SK-N-SH treated with all-trans-retinoic acid at 6 μM for 48 hours (cell line): ENCODE measurements at regions not wholly inside any gene's neighbourhood (a gene's known extent, or its start where the extent isn't known, plus 50 kb on each side); places are given as distances from the start of the nearest gene placed in this dataset.

Experiments
- ATAC-seq: fragments of 200-7000 bp; cut with Tn5 transposase; 3 replicates; pipeline ENCODE4 v1.9.1; 2020; ENCODE audit warnings: mild to moderate bottlenecking, moderate library complexity
- ARNTL ChIP-seq: fragments of 450-650 bp; formaldehyde crosslinking; IDR thresholded peaks from 2 replicates; pipeline ENCODE4 v1.5.0; 2020; ENCODE audit warnings: low read depth, mild to moderate bottlenecking, moderate library complexity, borderline replicate concordance
- BACH2 ChIP-seq: fragments of 250-450 bp; sonication (Bioruptor Pico); IDR thresholded peaks from 2 replicates; pipeline ENCODE4 v1.9.0; 2021; ENCODE audit warnings: mild to moderate bottlenecking, borderline replicate concordance
- CSDC2 ChIP-seq: fragments of 250-450 bp; sonication (Bioruptor Pico); IDR thresholded peaks from 2 replicates; pipeline ENCODE4 v1.5.0; 2020; ENCODE audit warnings: mild to moderate bottlenecking, moderate library complexity
- ESRRG ChIP-seq: fragments of 250-450 bp; sonication (Bioruptor Pico); IDR thresholded peaks from 2 replicates; pipeline ENCODE4 v1.6.1; 2021; ENCODE audit warnings: mild to moderate bottlenecking
- GLIS3 ChIP-seq: fragments of 250-450 bp; sonication (Bioruptor Pico); IDR thresholded peaks from 2 replicates; pipeline ENCODE4 v1.5.0; 2020; ENCODE audit warnings: mild to moderate bottlenecking, moderate library complexity
- ISL1 ChIP-seq: fragments of 250-450 bp; sonication (Bioruptor Pico); IDR thresholded peaks from 2 replicates; pipeline ENCODE4 v2.1.2; 2022; ENCODE audit warnings: mild to moderate bottlenecking, moderate library complexity
- OSR1 ChIP-seq: fragments of 250-450 bp; sonication (Bioruptor Pico); IDR thresholded peaks from 2 replicates; pipeline ENCODE4 v1.8.0; 2022; ENCODE audit warnings: moderate library complexity, mild to moderate bottlenecking, inconsistent platforms
- PPARA ChIP-seq: fragments of 250-450 bp; sonication (Bioruptor Pico); IDR thresholded peaks from 2 replicates; pipeline ENCODE4 v1.5.0; 2020; ENCODE audit warnings: mild to moderate bottlenecking, borderline replicate concordance
- RARB ChIP-seq: fragments of 250-450 bp; sonication (Bioruptor Pico); IDR thresholded peaks from 2 replicates; pipeline ENCODE4 v1.8.0; 2021; ENCODE audit warnings: mild to moderate bottlenecking, moderate library complexity
- SNAI2 ChIP-seq: fragments of 250-450 bp; sonication (Bioruptor Pico); IDR thresholded peaks from 2 replicates; pipeline ENCODE4 v1.5.0; 2020; ENCODE audit warnings: mild to moderate bottlenecking, moderate library complexity
- TCF4 ChIP-seq: fragments of 250-450 bp; sonication (Bioruptor Pico); IDR thresholded peaks from 2 replicates; pipeline ENCODE4 v1.8.0; 2021; ENCODE audit warnings: mild to moderate bottlenecking, moderate library complexity, borderline replicate concordance
- TOX ChIP-seq: fragments of 250-450 bp; sonication (Bioruptor Pico); IDR thresholded peaks from 2 replicates; pipeline ENCODE4 v1.8.0; 2021; ENCODE audit warnings: mild to moderate bottlenecking, moderate library complexity, borderline replicate concordance
- ZC3H10 ChIP-seq: fragments of 250-450 bp; sonication (Bioruptor Pico); IDR thresholded peaks from 2 replicates; pipeline ENCODE4 v1.5.1; 2021; ENCODE audit warnings: mild to moderate bottlenecking, moderate library complexity
- ZFP3 ChIP-seq: fragments of 250-450 bp; sonication (Bioruptor Pico); IDR thresholded peaks from 2 replicates; pipeline ENCODE4 v1.5.0; 2020; ENCODE audit warnings: mild to moderate bottlenecking, moderate library complexity
- ZFP30 ChIP-seq: fragments of 450-650 bp; formaldehyde crosslinking; IDR thresholded peaks from 2 replicates; pipeline ENCODE4 v1.5.0; 2022; ENCODE audit warnings: mild to moderate bottlenecking, moderate library complexity
- ZNF565 ChIP-seq: fragments of 450-650 bp; formaldehyde crosslinking; conservative IDR thresholded peaks from 2 replicates; pipeline ENCODE4 v1.5.0; 2020; ENCODE audit warnings: low read depth, mild to moderate bottlenecking, moderate library complexity
- ZNF70 ChIP-seq: fragments of 450-650 bp; formaldehyde crosslinking; IDR thresholded peaks from 2 replicates; pipeline ENCODE4 v1.5.0; 2020; ENCODE audit warnings: mild to moderate bottlenecking, moderate library complexity
- ZNF8 ChIP-seq: fragments of 450-650 bp; formaldehyde crosslinking; IDR thresholded peaks from 2 replicates; pipeline ENCODE4 v1.5.0; 2020; ENCODE audit warnings: mild to moderate bottlenecking, moderate library complexity
- TF ChIP-seq, protein P1 (sequence below): fragments of 250-450 bp; sonication (Bioruptor Pico); IDR thresholded peaks from 2 replicates; pipeline ENCODE4 v1.5.0; 2020; ENCODE audit warnings: mild to moderate bottlenecking, moderate library complexity
- TF ChIP-seq, protein P2 (sequence below): fragments of 250-450 bp; sonication (Bioruptor Pico); IDR thresholded peaks from 2 replicates; pipeline ENCODE4 v1.5.1; 2021; ENCODE audit warnings: mild to moderate bottlenecking, moderate library complexity
- TF ChIP-seq, protein P3 (sequence below): fragments of 250-450 bp; sonication (Bioruptor Pico); IDR thresholded peaks from 2 replicates; pipeline ENCODE4 v1.8.0; 2020; ENCODE audit warnings: mild to moderate bottlenecking, moderate library complexity, borderline replicate concordance
- TF ChIP-seq, protein P4 (sequence below): fragments of 250-450 bp; sonication (Bioruptor Pico); IDR thresholded peaks from 2 replicates; pipeline ENCODE4 v1.8.0; 2021; ENCODE audit warnings: low read depth, mild to moderate bottlenecking, moderate library complexity, borderline replicate concordance
- TF ChIP-seq, protein P5 (sequence below): fragments of 250-450 bp; sonication (Bioruptor Pico); IDR thresholded peaks from 2 replicates; pipeline ENCODE4 v1.5.1; 2020; ENCODE audit warnings: low read depth, mild to moderate bottlenecking, moderate library complexity

DNA sequence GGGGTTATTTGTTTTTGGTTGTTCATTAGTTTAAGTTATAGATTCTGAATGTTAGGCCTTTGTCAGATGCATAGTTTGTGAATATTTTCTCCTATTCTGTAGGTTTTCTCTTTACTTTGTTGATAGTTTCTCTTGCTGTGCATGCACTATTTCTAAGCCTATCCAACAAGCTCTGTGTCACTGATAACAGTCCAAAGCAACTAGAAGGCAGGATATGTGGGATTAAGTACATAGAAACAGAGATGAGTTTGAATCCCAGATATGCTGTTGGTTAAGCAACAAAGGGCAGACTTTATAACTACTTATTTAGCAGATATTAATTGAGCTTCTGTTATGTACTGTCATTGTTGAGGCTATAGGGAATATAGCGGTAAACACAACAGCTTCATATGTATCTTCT is 390.4 kb downstream of the INSC start:
- no peak for ATAC-seq
- TF ChIP-seq ZNF8 (CRISPR knock-in tag) (no peak), OSR1 (CRISPR knock-in tag) (no peak), ESRRG (CRISPR knock-in tag) (no peak), TOX (CRISPR knock-in tag) (no peak), BACH2 (CRISPR knock-in tag) (no peak), SNAI2 (CRISPR knock-in tag) (no peak), ZNF70 (CRISPR knock-in tag) (no peak), TCF4 (CRISPR knock-in tag) (no peak), ZNF565 (no peak)
- TF ChIP-seq, protein P1, sequence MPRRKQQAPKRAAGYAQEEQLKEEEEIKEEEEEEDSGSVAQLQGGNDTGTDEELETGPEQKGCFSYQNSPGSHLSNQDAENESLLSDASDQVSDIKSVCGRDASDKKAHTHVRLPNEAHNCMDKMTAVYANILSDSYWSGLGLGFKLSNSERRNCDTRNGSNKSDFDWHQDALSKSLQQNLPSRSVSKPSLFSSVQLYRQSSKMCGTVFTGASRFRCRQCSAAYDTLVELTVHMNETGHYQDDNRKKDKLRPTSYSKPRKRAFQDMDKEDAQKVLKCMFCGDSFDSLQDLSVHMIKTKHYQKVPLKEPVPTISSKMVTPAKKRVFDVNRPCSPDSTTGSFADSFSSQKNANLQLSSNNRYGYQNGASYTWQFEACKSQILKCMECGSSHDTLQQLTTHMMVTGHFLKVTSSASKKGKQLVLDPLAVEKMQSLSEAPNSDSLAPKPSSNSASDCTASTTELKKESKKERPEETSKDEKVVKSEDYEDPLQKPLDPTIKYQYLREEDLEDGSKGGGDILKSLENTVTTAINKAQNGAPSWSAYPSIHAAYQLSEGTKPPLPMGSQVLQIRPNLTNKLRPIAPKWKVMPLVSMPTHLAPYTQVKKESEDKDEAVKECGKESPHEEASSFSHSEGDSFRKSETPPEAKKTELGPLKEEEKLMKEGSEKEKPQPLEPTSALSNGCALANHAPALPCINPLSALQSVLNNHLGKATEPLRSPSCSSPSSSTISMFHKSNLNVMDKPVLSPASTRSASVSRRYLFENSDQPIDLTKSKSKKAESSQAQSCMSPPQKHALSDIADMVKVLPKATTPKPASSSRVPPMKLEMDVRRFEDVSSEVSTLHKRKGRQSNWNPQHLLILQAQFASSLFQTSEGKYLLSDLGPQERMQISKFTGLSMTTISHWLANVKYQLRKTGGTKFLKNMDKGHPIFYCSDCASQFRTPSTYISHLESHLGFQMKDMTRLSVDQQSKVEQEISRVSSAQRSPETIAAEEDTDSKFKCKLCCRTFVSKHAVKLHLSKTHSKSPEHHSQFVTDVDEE (CRISPR knock-in tag): no peak

DNA sequence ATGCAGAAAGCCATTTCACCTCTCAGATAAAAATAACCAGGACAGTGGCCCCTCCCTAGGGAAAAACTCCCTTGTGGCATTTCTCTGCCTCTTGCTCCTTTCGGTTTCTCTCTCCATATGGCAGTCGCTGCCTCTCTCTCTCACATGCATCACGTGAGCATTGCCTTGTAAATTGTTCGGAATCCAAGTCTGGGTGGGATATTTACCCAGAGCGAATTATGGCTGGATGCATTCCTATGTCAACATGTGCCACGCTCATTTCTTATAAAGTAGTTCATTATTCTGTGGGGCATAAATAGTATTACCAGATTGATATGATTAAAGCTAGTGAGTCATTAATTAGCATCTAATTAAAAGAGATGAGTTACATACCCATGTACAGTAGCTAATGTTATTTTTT is 392.9 kb downstream of the INSC start:
- no peak for ATAC-seq

More for the DNA sequence above, 392.9 kb downstream of the INSC start:
- TF ChIP-seq, protein P2, sequence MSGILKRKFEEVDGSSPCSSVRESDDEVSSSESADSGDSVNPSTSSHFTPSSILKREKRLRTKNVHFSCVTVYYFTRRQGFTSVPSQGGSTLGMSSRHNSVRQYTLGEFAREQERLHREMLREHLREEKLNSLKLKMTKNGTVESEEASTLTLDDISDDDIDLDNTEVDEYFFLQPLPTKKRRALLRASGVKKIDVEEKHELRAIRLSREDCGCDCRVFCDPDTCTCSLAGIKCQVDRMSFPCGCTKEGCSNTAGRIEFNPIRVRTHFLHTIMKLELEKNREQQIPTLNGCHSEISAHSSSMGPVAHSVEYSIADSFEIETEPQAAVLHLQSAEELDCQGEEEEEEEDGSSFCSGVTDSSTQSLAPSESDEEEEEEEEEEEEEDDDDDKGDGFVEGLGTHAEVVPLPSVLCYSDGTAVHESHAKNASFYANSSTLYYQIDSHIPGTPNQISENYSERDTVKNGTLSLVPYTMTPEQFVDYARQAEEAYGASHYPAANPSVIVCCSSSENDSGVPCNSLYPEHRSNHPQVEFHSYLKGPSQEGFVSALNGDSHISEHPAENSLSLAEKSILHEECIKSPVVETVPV: no peak
- TF ChIP-seq BACH2 (CRISPR knock-in tag): no peak
- no peak for TF ChIP-seq RARB (CRISPR knock-in tag)
- no peak for TF ChIP-seq GLIS3 (CRISPR knock-in tag)
- no peak for TF ChIP-seq PPARA (CRISPR knock-in tag)
- TF ChIP-seq TOX (CRISPR knock-in tag): no peak
- TF ChIP-seq ZC3H10: no peak
- TF ChIP-seq ARNTL (CRISPR knock-in tag): no peak
- TF ChIP-seq ZFP30 (CRISPR knock-in tag): no peak
- TF ChIP-seq, protein P1 (CRISPR knock-in tag): no peak
- no peak for TF ChIP-seq ZNF8 (CRISPR knock-in tag)
- TF ChIP-seq, protein P3, sequence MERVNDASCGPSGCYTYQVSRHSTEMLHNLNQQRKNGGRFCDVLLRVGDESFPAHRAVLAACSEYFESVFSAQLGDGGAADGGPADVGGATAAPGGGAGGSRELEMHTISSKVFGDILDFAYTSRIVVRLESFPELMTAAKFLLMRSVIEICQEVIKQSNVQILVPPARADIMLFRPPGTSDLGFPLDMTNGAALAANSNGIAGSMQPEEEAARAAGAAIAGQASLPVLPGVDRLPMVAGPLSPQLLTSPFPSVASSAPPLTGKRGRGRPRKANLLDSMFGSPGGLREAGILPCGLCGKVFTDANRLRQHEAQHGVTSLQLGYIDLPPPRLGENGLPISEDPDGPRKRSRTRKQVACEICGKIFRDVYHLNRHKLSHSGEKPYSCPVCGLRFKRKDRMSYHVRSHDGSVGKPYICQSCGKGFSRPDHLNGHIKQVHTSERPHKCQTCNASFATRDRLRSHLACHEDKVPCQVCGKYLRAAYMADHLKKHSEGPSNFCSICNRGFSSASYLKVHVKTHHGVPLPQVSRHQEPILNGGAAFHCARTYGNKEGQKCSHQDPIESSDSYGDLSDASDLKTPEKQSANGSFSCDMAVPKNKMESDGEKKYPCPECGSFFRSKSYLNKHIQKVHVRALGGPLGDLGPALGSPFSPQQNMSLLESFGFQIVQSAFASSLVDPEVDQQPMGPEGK (CRISPR knock-in tag): peak; percentile 86
- 0 out of 2 replicates have a peak, but pooled peaks have one; percentile 58 for TF ChIP-seq ESRRG (CRISPR knock-in tag)
- TF ChIP-seq ZFP3: peak; percentile 71
- TF ChIP-seq ISL1: peak; percentile 89
- no peak for TF ChIP-seq OSR1 (CRISPR knock-in tag)
- TF ChIP-seq, protein P4, sequence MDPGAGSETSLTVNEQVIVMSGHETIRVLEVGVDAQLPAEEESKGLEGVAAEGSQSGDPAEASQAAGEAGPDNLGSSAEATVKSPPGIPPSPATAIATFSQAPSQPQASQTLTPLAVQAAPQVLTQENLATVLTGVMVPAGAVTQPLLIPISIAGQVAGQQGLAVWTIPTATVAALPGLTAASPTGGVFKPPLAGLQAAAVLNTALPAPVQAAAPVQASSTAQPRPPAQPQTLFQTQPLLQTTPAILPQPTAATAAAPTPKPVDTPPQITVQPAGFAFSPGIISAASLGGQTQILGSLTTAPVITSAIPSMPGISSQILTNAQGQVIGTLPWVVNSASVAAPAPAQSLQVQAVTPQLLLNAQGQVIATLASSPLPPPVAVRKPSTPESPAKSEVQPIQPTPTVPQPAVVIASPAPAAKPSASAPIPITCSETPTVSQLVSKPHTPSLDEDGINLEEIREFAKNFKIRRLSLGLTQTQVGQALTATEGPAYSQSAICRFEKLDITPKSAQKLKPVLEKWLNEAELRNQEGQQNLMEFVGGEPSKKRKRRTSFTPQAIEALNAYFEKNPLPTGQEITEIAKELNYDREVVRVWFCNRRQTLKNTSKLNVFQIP (CRISPR knock-in tag): no peak; the same call in 1 of the 2 replicates
- TF ChIP-seq, protein P5, sequence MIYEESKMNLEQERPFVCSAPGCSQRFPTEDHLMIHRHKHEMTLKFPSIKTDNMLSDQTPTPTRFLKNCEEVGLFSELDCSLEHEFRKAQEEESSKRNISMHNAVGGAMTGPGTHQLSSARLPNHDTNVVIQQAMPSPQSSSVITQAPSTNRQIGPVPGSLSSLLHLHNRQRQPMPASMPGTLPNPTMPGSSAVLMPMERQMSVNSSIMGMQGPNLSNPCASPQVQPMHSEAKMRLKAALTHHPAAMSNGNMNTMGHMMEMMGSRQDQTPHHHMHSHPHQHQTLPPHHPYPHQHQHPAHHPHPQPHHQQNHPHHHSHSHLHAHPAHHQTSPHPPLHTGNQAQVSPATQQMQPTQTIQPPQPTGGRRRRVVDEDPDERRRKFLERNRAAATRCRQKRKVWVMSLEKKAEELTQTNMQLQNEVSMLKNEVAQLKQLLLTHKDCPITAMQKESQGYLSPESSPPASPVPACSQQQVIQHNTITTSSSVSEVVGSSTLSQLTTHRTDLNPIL (CRISPR knock-in tag): peak; percentile 78; the same call in 1 of the 2 replicates
- peak; percentile 41; the same call in 1 of the 2 replicates for TF ChIP-seq TCF4 (CRISPR knock-in tag)
- peak; percentile 49; the same call in 1 of the 2 replicates for TF ChIP-seq SNAI2 (CRISPR knock-in tag)
- TF ChIP-seq ZNF70 (CRISPR knock-in tag): no peak
- TF ChIP-seq CSDC2 (CRISPR knock-in tag): no peak
- no peak for TF ChIP-seq ZNF565
